ENCODE measurements at regions not wholly inside any gene's neighbourhood (a gene's known extent, or its start where the extent isn't known, plus 50 kb on each side); places are given as distances from the start of the nearest gene placed in this dataset.

- Histone ChIP-seq H3K36me3 (ENCODE audit: control insufficient read depth in 2 of 2, insufficient read depth in 2 of 2, low read length in 1 of 2) (no peaks in the 10 kb centered on the region), H3K27me3 (ENCODE audit: control insufficient read depth in 2 of 2, insufficient read depth in 1 of 2, low read length in 1 of 2) (no peaks in the 10 kb centered on the region), H3K4me3 (ENCODE audit: low read length in 2 of 2) (no peak overlapping the region), H3K4me1 (ENCODE audit: control insufficient read depth in 2 of 2, insufficient read depth in 2 of 2, low read length in 2 of 2) (no peaks in the 10 kb centered on the region), H3K9me3 (ENCODE audit: control insufficient read depth in 2 of 2, insufficient read depth in 1 of 2, low read length in 1 of 2) (no peaks in the 10 kb centered on the region), H3K27ac (ENCODE audit: low read depth in 1 of 2, low read length in 1 of 2) (no peak overlapping the region)
- DNase-seq (ENCODE audit: low read depth in 6 of 9, low spot score in 9 of 9), result no peak
- WGBS, result 65% methylated on average over 4 of the region's 4 CpGs
Observed at GRCh38 chr18:2197946-2198345, 373.4 kb downstream of the METTL4 start.

DNA sequence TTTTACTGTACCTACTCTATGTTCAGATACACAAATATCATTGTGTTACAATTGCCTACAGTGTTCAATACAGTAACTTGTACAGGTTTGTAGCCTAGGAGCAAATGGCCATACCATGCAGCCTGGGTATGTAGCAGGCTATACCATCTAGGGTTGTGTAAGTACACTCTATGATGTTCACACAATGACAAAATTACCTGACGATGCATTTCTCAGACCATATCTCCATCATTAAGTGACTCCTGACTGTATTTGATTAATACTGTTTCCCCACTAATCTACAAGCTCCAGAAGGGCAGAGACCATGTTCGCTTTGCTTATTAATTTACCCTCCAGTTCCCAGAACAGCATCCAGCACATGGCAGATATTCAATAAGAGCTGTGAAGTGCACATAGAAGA is 372.2 kb downstream of the METTL4 start:
- H3K4me1 ChIP-seq (ENCODE audit: control insufficient read depth in 2 of 2, insufficient read depth in 2 of 2, low read length in 2 of 2), result no peaks in the 10 kb centered on the region
- no peak overlapping the region for H3K27ac ChIP-seq (ENCODE audit: low read depth in 1 of 2, low read length in 1 of 2)
- WGBS, result 95% methylated on average over 2 of the region's 2 CpGs
- no peaks in the 10 kb centered on the region for H3K27me3 ChIP-seq (ENCODE audit: control insufficient read depth in 2 of 2, insufficient read depth in 1 of 2, low read length in 1 of 2)
- H3K36me3 ChIP-seq (ENCODE audit: control insufficient read depth in 2 of 2, insufficient read depth in 2 of 2, low read length in 1 of 2), result no peaks in the 10 kb centered on the region
- DNase-seq (ENCODE audit: low read depth in 6 of 9, low spot score in 9 of 9), result no peak
- no peaks in the 10 kb centered on the region for H3K9me3 ChIP-seq (ENCODE audit: control insufficient read depth in 2 of 2, insufficient read depth in 1 of 2, low read length in 1 of 2)
- no peak overlapping the region for H3K4me3 ChIP-seq (ENCODE audit: low read length in 2 of 2)

DNA sequence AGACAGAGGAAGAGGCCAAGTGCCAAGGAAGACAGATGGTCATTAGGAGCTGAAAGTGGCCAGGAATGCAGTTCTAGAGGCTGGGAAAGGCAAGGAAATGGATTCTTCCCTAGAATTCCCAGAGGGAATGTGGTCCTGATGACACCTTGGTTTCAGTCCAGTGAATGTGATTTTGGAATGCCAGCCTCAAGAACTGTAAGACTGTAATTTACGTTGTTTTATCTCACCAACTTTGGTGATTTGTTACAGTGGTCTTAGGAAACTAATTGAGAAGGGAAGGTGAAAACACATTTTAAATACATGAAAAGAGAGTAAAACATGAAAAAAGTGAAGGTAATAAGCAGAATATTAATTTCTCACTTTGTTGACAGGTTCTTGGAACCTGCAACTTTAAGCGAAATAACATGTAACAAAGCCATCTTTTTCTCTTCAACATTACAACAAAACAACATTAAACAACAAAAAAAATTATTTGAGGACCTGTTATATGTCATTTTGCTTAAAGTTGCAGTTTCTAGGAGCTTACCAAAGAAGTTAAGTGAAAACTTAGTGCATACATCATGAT is 370.2 kb downstream of the METTL4 start:
- H3K4me1 ChIP-seq (ENCODE audit: control insufficient read depth in 2 of 2, insufficient read depth in 2 of 2, low read length in 2 of 2), result no peaks in the 10 kb centered on the region
- H3K4me3 ChIP-seq (ENCODE audit: low read length in 2 of 2), result no peak overlapping the region
- no peaks in the 10 kb centered on the region for H3K27me3 ChIP-seq (ENCODE audit: control insufficient read depth in 2 of 2, insufficient read depth in 1 of 2, low read length in 1 of 2)
- H3K9me3 ChIP-seq (ENCODE audit: control insufficient read depth in 2 of 2, insufficient read depth in 1 of 2, low read length in 1 of 2), result no peaks in the 10 kb centered on the region
- H3K27ac ChIP-seq (ENCODE audit: low read depth in 1 of 2, low read length in 1 of 2), result no peak overlapping the region
- H3K36me3 ChIP-seq (ENCODE audit: control insufficient read depth in 2 of 2, insufficient read depth in 2 of 2, low read length in 1 of 2), result no peaks in the 10 kb centered on the region
- DNase-seq (ENCODE audit: low read depth in 6 of 9, low spot score in 9 of 9), result no peak
- 97% methylated on average over 2 of the region's 2 CpGs for WGBS

- H3K27me3 ChIP-seq (ENCODE audit: control insufficient read depth in 2 of 2, insufficient read depth in 1 of 2, low read length in 1 of 2), result no peaks in the 10 kb centered on the region
- no peak overlapping the region for H3K27ac ChIP-seq (ENCODE audit: low read depth in 1 of 2, low read length in 1 of 2)
- 74% methylated on average over 2 of the region's 2 CpGs for WGBS
- no peak overlapping the region for H3K4me3 ChIP-seq (ENCODE audit: low read length in 2 of 2)
- H3K9me3 ChIP-seq (ENCODE audit: control insufficient read depth in 2 of 2, insufficient read depth in 1 of 2, low read length in 1 of 2), result no peaks in the 10 kb centered on the region
- DNase-seq (ENCODE audit: low read depth in 6 of 9, low spot score in 9 of 9), result no peak
- H3K36me3 ChIP-seq (ENCODE audit: control insufficient read depth in 2 of 2, insufficient read depth in 2 of 2, low read length in 1 of 2), result no peaks in the 10 kb centered on the region
- H3K4me1 ChIP-seq (ENCODE audit: control insufficient read depth in 2 of 2, insufficient read depth in 2 of 2, low read length in 2 of 2), result no peaks in the 10 kb centered on the region
Observed at GRCh38 chr18:2204736-2205135, 366.6 kb downstream of the METTL4 start.

- DNase-seq (ENCODE audit: low read depth in 6 of 9, low spot score in 9 of 9), result no peak
- H3K27me3 ChIP-seq (ENCODE audit: control insufficient read depth in 2 of 2, insufficient read depth in 1 of 2, low read length in 1 of 2), result no peaks in the 10 kb centered on the region
- 90% methylated on average over 3 of the region's 3 CpGs for WGBS
- H3K36me3 ChIP-seq (ENCODE audit: control insufficient read depth in 2 of 2, insufficient read depth in 2 of 2, low read length in 1 of 2), result no peaks in the 10 kb centered on the region
- H3K27ac ChIP-seq (ENCODE audit: low read depth in 1 of 2, low read length in 1 of 2), result no peak overlapping the region
- no peaks in the 10 kb centered on the region for H3K9me3 ChIP-seq (ENCODE audit: control insufficient read depth in 2 of 2, insufficient read depth in 1 of 2, low read length in 1 of 2)
- no peaks in the 10 kb centered on the region for H3K4me1 ChIP-seq (ENCODE audit: control insufficient read depth in 2 of 2, insufficient read depth in 2 of 2, low read length in 2 of 2)
- no peak overlapping the region for H3K4me3 ChIP-seq (ENCODE audit: low read length in 2 of 2)
Observed at GRCh38 chr18:2207294-2207693, 364.0 kb downstream of the METTL4 start.

- H3K4me1 ChIP-seq (ENCODE audit: control insufficient read depth in 2 of 2, insufficient read depth in 2 of 2, low read length in 2 of 2), result no peaks in the 10 kb centered on the region
- WGBS, result 98% methylated on average over 1 of the region's 1 CpG
- H3K27ac ChIP-seq (ENCODE audit: low read depth in 1 of 2, low read length in 1 of 2), result no peak overlapping the region
- H3K9me3 ChIP-seq (ENCODE audit: control insufficient read depth in 2 of 2, insufficient read depth in 1 of 2, low read length in 1 of 2), result no peaks in the 10 kb centered on the region
- no peaks in the 10 kb centered on the region for H3K27me3 ChIP-seq (ENCODE audit: control insufficient read depth in 2 of 2, insufficient read depth in 1 of 2, low read length in 1 of 2)
- no peak for DNase-seq (ENCODE audit: low read depth in 6 of 9, low spot score in 9 of 9)
- H3K4me3 ChIP-seq (ENCODE audit: low read length in 2 of 2), result no peak overlapping the region
- H3K36me3 ChIP-seq (ENCODE audit: control insufficient read depth in 2 of 2, insufficient read depth in 2 of 2, low read length in 1 of 2), result no peaks in the 10 kb centered on the region
Observed at GRCh38 chr18:2212598-2213205, 358.6 kb downstream of the METTL4 start.

DNA sequence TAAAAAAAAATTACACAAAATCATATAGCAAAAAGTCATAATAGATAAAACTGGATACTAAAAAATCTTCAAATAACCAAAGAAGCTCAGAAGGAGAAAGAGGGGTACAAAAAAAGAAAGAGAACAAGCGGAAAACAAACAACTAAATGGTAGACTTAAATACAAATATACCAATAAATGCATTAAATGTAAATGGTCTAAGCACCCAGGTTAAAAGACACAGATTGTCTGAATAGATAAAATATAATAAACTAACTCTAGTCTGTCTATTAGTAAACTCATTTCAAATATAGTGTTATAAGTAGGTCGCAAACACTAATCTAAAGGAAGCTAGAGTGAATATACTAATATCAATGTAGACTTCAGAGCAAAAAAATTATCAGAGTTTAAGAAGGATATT is 357.4 kb downstream of the METTL4 start:
- 97% methylated on average over 2 of the region's 2 CpGs for WGBS

DNA sequence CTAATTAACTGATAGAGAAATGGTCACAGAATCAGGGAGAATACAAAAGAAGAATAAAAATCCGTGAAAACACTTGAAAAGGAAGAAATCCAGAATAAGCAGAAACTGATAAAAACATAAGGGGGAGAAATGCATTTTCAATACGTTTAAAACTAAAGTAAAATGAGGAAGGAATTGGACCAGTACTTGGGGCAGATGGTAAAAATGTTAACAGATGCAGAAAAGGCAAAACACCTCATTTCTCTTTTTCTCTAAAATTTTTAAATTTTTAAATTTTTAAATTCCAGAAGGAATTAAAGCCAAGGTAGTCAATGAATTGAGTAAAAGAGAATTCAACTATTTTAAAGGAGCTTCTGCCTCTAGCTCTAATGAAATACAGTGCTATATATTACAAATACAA is 353.9 kb downstream of the METTL4 start:
- H3K9me3 ChIP-seq (ENCODE audit: control insufficient read depth in 2 of 2, insufficient read depth in 1 of 2, low read length in 1 of 2), result no peaks in the 10 kb centered on the region
- H3K36me3 ChIP-seq (ENCODE audit: control insufficient read depth in 2 of 2, insufficient read depth in 2 of 2, low read length in 1 of 2), result no peaks in the 10 kb centered on the region
- H3K27me3 ChIP-seq (ENCODE audit: control insufficient read depth in 2 of 2, insufficient read depth in 1 of 2, low read length in 1 of 2), result no peaks in the 10 kb centered on the region
- WGBS, result 17% methylated on average over 2 of the region's 2 CpGs
- H3K4me3 ChIP-seq (ENCODE audit: low read length in 2 of 2), result no peak overlapping the region
- no peak overlapping the region for H3K27ac ChIP-seq (ENCODE audit: low read depth in 1 of 2, low read length in 1 of 2)
- no peak for DNase-seq (ENCODE audit: low read depth in 6 of 9, low spot score in 9 of 9)
- H3K4me1 ChIP-seq (ENCODE audit: control insufficient read depth in 2 of 2, insufficient read depth in 2 of 2, low read length in 2 of 2), result no peaks in the 10 kb centered on the region

More for the DNA sequence above, 357.4 kb downstream of the METTL4 start:
- no peak for DNase-seq (ENCODE audit: low read depth in 6 of 9, low spot score in 9 of 9)
- H3K27me3 ChIP-seq (ENCODE audit: control insufficient read depth in 2 of 2, insufficient read depth in 1 of 2, low read length in 1 of 2), result no peaks in the 10 kb centered on the region
- H3K4me1 ChIP-seq (ENCODE audit: control insufficient read depth in 2 of 2, insufficient read depth in 2 of 2, low read length in 2 of 2), result no peaks in the 10 kb centered on the region
- no peaks in the 10 kb centered on the region for H3K9me3 ChIP-seq (ENCODE audit: control insufficient read depth in 2 of 2, insufficient read depth in 1 of 2, low read length in 1 of 2)
- H3K4me3 ChIP-seq (ENCODE audit: low read length in 2 of 2), result no peak overlapping the region
- no peak overlapping the region for H3K27ac ChIP-seq (ENCODE audit: low read depth in 1 of 2, low read length in 1 of 2)
- no peaks in the 10 kb centered on the region for H3K36me3 ChIP-seq (ENCODE audit: control insufficient read depth in 2 of 2, insufficient read depth in 2 of 2, low read length in 1 of 2)

- no peaks in the 10 kb centered on the region for H3K36me3 ChIP-seq (ENCODE audit: control insufficient read depth in 2 of 2, insufficient read depth in 2 of 2, low read length in 1 of 2)
- H3K27me3 ChIP-seq (ENCODE audit: control insufficient read depth in 2 of 2, insufficient read depth in 1 of 2, low read length in 1 of 2), result no peaks in the 10 kb centered on the region
- H3K9me3 ChIP-seq (ENCODE audit: control insufficient read depth in 2 of 2, insufficient read depth in 1 of 2, low read length in 1 of 2), result no peaks in the 10 kb centered on the region
- H3K4me1 ChIP-seq (ENCODE audit: control insufficient read depth in 2 of 2, insufficient read depth in 2 of 2, low read length in 2 of 2), result no peaks in the 10 kb centered on the region
- no peak overlapping the region for H3K27ac ChIP-seq (ENCODE audit: low read depth in 1 of 2, low read length in 1 of 2)
- 62% methylated on average over 4 of the region's 4 CpGs for WGBS
- DNase-seq (ENCODE audit: low read depth in 6 of 9, low spot score in 9 of 9), result no peak
- H3K4me3 ChIP-seq (ENCODE audit: low read length in 2 of 2), result no peak overlapping the region
Observed at GRCh38 chr18:2218101-2218500, 353.2 kb downstream of the METTL4 start.
